HG03135 (cell line): ENCODE measurements at regions not wholly inside any gene's neighbourhood (a gene's known extent, or its start where the extent isn't known, plus 50 kb on each side); places are given as distances from the start of the nearest gene placed in this dataset.
"Not testable (repeated sequence)": the region's sequence is repeated elsewhere in the genome, so short reads cannot be mapped to it uniquely, and the experiment has no call there.

Experiments
- ATAC-seq: cut with Tn5 transposase; IDR thresholded peaks from one replicate; pipeline ENCODE4 v1.9.1; 2021; ENCODE audit warnings: mild to moderate bottlenecking, moderate library complexity; ENCODE audit not compliant: unreplicated experiment

DNA sequence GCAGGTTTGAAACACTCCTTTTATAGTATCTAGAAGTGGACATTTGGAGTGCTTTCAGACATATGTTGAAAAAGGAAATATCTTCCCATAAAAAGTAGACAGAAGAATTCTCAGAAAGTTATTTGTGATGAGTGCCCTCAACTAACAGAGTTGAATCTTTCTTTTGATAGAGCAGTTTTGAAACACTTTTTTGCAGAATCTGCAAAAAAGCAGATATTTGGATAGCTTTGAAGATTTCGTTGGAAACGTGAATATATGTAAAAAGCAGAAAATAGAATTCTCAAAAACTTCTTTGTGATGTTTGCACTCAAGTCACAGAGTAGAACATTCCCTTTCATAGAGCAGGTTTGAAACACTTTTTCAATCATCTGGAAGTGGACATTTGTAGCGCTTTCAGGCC is 676.4 kb upstream of the ZNF337 start:
- not testable (repeated sequence) for ATAC-seq

DNA sequence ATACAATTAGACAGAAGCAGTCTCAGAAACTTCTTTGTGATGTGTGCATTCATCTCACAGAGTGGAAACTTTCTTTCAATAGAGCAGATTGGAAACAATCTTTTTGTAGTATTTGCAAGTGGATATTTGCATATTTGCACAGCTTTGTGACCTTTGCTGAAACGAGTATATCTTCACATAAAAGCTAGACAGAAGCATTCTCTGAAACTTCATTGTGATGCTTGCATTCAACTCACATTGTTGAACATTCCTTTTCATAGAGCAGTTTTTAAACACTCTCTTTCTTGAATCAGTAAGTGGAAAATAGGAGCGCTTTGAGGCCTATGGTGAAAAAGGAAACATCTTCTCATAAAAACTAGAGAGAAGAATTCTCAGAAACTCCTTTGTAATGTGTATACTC is 657.9 kb upstream of the ZNF337 start:
- no peak for ATAC-seq

DNA sequence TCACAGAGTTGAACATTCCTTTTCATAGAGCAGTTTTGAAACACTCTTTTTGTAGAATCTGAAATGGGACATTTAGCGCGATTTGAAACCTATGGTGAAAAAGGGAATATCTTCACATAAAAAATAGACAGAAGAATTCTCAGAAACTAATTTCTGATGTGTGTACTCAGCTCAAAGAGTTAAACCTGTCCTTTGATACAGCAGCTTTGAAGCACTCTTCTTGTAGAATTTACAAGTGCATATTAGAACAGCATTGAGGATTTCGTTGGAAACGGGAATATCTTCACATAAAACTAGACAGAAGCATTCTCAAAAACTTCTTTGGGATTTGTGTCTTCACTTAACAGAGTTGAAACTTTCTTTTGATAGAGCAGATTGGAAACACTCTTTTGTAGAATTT is 650.7 kb upstream of the ZNF337 start:
- no peak for ATAC-seq

GRCh38 chr20:26340460-26341065 is 643.9 kb upstream of the ZNF337 start:
- not testable (repeated sequence) for ATAC-seq

GRCh38 chr20:26324177-26324576 is 627.5 kb upstream of the ZNF337 start:
- ATAC-seq, result no peak

DNA sequence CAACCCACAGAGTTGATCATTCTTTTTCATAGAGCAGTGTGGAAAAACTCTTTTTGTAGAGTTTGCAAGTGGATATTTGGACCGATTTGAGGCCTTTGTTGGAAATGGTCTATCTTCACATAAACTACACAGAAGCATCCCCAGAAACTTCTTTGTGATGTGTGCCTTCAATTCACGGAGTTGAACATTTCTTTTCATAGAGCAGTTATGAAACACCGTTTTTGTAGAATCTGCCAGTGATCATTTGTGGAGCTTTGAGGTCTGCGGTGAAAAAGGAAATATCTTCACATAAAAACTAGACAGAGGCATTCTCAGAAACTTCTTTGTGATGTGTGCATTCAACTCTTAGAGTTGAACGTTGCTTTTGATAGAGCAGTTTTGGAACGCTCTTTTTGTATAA is 618.4 kb upstream of the ZNF337 start:
- ATAC-seq, result no peak

- ATAC-seq, result not testable (repeated sequence)
Observed at GRCh38 chr20:26309720-26310119, 613.1 kb upstream of the ZNF337 start.

- ATAC-seq, result no peak
Observed at GRCh38 chr20:26308961-26309360, 612.3 kb upstream of the ZNF337 start.

DNA sequence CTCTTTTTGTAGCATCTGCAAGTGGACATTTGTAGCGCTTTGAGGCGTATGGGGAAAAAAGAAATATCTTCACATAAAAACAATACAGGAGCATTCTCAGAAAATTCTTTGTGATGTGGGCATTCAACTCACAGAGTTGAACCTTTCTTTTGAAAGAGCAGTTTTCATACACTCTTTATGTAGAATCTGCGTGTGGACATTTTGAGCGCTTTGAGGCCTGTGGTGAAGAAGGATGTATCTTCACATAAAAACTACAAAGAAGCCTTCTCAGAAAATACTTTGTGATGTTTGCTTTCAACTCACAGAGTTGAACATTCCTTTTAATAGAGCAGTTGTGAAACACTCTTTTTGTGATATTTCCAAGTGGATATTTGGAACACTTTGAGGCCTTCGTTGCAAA is 598.4 kb upstream of the ZNF337 start:
- no peak for ATAC-seq

DNA sequence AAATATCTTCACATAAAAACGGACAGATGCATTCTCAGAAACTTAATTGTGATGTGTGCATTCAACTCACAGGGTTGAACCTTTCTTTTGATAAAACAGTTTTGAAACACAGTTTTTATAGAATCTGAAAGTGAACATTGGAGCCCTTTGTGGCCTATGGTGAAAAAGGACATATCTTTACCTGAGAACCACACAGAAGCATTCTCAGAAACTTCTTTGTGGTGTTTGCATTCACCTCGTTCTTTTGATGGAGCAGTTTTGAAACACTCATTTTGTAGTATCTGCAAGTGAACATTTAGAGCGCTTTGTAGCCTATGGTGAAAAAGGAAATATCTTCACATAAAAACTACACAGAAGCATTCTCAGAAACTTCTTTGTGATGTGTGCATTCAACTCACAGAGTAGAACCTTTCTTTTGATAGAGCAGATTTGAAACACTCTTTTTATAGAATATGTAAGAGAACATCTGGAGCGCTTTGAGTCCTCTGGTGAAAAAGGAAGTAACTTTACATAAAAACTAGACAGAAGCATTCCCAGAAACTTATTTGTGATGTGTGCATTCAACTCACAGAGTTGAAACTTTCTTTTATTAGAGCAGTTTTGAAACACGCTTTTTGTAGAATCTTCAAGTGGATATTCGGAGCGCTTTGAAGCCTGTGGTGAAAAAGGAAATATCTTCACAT is 591.9 kb upstream of the ZNF337 start:
- ATAC-seq, result not testable (repeated sequence)

DNA sequence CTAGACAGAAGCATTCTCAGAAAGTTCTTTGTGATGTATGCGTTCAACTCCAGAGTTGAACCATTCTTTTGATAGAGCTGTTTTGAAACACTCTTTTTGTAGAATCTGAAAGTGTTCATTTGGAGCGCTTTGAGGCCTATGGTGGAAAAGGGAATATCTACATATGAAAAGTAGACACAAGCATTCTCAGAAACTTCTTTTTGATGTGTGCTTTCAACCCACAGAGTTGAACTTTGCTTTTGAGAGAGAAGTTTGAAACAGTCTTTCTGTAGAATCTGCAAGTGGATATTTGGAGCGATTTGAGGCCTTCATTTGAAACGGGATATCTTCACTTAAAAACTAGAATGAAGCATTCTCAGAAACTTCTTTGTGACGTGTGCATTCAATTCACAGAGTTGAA is 582.6 kb upstream of the ZNF337 start:
- no peak for ATAC-seq

- ATAC-seq, result no peak
Observed at GRCh38 chr20:26277339-26277738, 580.7 kb upstream of the ZNF337 start.

- ATAC-seq, result no peak
Observed at GRCh38 chr20:26276554-26277210, 580.0 kb upstream of the ZNF337 start.

GRCh38 chr20:26268762-26269161 is 572.1 kb upstream of the ZNF337 start:
- ATAC-seq, result not testable (repeated sequence)

DNA sequence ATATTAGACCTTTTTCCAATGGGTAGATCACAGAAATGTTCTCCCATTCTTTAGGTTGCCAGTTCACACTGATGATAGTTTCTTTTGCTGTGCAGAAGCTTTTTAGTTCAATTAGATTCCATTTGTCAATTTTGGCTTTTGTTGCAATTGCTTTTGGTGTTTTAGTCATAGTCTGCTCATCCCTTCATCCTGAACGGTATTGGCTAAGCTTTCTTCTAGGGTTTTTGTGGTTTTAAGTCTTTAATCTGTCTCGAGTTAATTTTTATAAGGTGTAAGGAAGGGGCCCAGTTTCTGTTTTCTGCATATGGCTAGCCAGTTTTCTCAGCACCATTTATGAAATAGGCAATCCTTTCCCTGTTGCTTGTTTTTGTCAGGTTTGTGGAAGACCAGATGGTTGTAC is 564.3 kb upstream of the ZNF337 start:
- ATAC-seq, result not testable (repeated sequence)

GRCh38 chr20:26252311-26252975 is 555.8 kb upstream of the ZNF337 start:
- ATAC-seq, result not testable (repeated sequence)

- not testable (repeated sequence) for ATAC-seq
Observed at GRCh38 chr20:26251376-26251775, 554.7 kb upstream of the ZNF337 start.

GRCh38 chr20:26250249-26251114 is 553.8 kb upstream of the ZNF337 start:
- not testable (repeated sequence) for ATAC-seq

GRCh38 chr20:26243731-26244130 is 547.1 kb upstream of the ZNF337 start:
- no peak for ATAC-seq

GRCh38 chr20:26220609-26221008 is 524.0 kb upstream of the ZNF337 start:
- not testable (repeated sequence) for ATAC-seq

DNA sequence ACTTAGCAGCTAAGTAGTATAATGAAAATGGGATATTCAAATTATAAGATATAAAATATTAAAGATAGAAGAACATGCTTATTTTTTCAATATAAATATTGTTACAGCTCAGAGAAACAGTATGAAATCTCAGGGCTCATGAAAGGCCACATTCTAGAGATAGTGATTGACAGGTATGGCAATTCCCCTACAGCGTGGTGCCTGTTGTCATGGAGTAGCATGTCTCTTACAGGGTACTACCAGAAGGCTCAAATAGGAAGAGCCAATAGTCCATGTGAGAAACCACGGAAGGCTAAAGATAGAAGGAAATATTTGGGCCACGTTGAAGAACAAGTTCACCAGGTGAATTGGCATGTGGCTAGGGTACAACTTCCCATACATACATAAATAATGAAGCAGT is 522.9 kb upstream of the ZNF337 start:
- ATAC-seq, result not testable (repeated sequence)
